ENCODE measurements at regions not wholly inside any gene's neighbourhood (a gene's known extent, or its start where the extent isn't known, plus 50 kb on each side); places are given as distances from the start of the nearest gene placed in this dataset.

- peaks cover 12 to 59% (median 30%) of the 10 kb centered on the region in 10 experiments for H3K4me1 ChIP-seq
- H4K20me1 ChIP-seq = no peaks in the 10 kb centered on the region
- no peak overlapping the region for H3K27ac ChIP-seq
- peak overlapping the region in 5 of 11 experiments; percentile 9 to 45 (median 12); a peak in 4 of 22 replicates for H3K4me2 ChIP-seq
- no peak for TF ChIP-seq Cebpa-rat (IDR thresholded peaks at IDR 0.05)
- H3K9ac ChIP-seq = no peak overlapping the region
- no peaks in the 10 kb centered on the region for H3K27me3 ChIP-seq
- H3K9me3 ChIP-seq (replicated peaks in 1 of 11) = peaks cover 0 to 5% (median 0%) of the 10 kb centered on the region in 11 experiments; a peak in 1 of 22 replicates
- no peaks in the 10 kb centered on the region for H3K36me3 ChIP-seq
- no peak overlapping the region for H3K4me3 ChIP-seq
Observed at GRCh38 chr3:102181175-102181920, 253.5 kb upstream of the ZPLD1 start.

GRCh38 chr3:102182162-102182561 lies 252.7 kb upstream of the ZPLD1 start:
- no peak for TF ChIP-seq Cebpa-rat (IDR thresholded peaks at IDR 0.05)
- Histone ChIP-seq H3K9me3 (replicated peaks in 1 of 11) (peaks cover 0 to 5% (median 0%) of the 10 kb centered on the region in 11 experiments; a peak in 2 of 22 replicates), H3K36me3 (no peaks in the 10 kb centered on the region), H3K4me1 (peaks cover 7 to 51% (median 24%) of the 10 kb centered on the region in 10 experiments), H3K4me2 (peak overlapping the region in 2 of 11 experiments; percentile 10 to 45; a peak in 1 of 22 replicates), H3K9ac (no peak overlapping the region), H3K27me3 (no peaks in the 10 kb centered on the region), H3K27ac (no peak overlapping the region), H3K4me3 (no peak overlapping the region), H4K20me1 (no peaks in the 10 kb centered on the region)

- no peak overlapping the region for H3K9ac ChIP-seq
- TF ChIP-seq Cebpa-rat (IDR thresholded peaks at IDR 0.05) = no peak
- no peaks in the 10 kb centered on the region for H3K36me3 ChIP-seq
- H3K4me2 ChIP-seq = 0 out of 22 replicates have a peak overlapping the region, but pooled peaks of 1 of the 11 experiments have one; percentile 15
- H3K4me1 ChIP-seq = peaks cover 5 to 45% (median 17%) of the 10 kb centered on the region in 10 experiments; a peak in 19 of 20 replicates
- H3K9me3 ChIP-seq (replicated peaks in 1 of 11) = peaks cover 0 to 7% (median 0%) of the 10 kb centered on the region in 11 experiments; a peak in 1 of 22 replicates
- no peaks in the 10 kb centered on the region for H3K27me3 ChIP-seq
- H3K4me3 ChIP-seq = no peak overlapping the region
- no peaks in the 10 kb centered on the region for H4K20me1 ChIP-seq
- H3K27ac ChIP-seq = no peak overlapping the region
Observed at GRCh38 chr3:102183186-102183585, 251.6 kb upstream of the ZPLD1 start.

- no peak overlapping the region for H3K9ac ChIP-seq
- peak overlapping the region in 1 of 11 experiments; percentile 15; a peak in 1 of 22 replicates for H3K4me2 ChIP-seq
- no peaks in the 10 kb centered on the region for H3K27me3 ChIP-seq
- H3K9me3 ChIP-seq (replicated peaks in 1 of 11) = peaks cover 0 to 7% (median 0%) of the 10 kb centered on the region in 11 experiments; a peak in 1 of 22 replicates
- H3K27ac ChIP-seq = no peak overlapping the region
- no peak for TF ChIP-seq Cebpa-rat (IDR thresholded peaks at IDR 0.05)
- H4K20me1 ChIP-seq = no peaks in the 10 kb centered on the region
- peaks cover 5 to 43% (median 17%) of the 10 kb centered on the region in 10 experiments; a peak in 19 of 20 replicates for H3K4me1 ChIP-seq
- H3K4me3 ChIP-seq = no peak overlapping the region
- H3K36me3 ChIP-seq = no peaks in the 10 kb centered on the region
Observed at GRCh38 chr3:102183623-102184022, 251.2 kb upstream of the ZPLD1 start.

- peak overlapping the region in 8 of 11 experiments; percentile 27 to 77 (median 51); a peak in 16 of 22 replicates for H3K4me2 ChIP-seq
Observed at GRCh38 chr3:102189541-102189940, 245.3 kb upstream of the ZPLD1 start.

GRCh38 chr3:102189956-102190723 lies 244.7 kb upstream of the ZPLD1 start:
- peaks cover 0 to 7% (median 0%) of the 10 kb centered on the region in 11 experiments; a peak in 1 of 22 replicates for H3K9me3 ChIP-seq (replicated peaks in 1 of 11)
- H3K27ac ChIP-seq = peak overlapping the region in 5 of 11 experiments; percentile 8 to 13 (median 11); a peak in 3 of 22 replicates
- peak overlapping the region in 8 of 11 experiments; percentile 27 to 77 (median 51); a peak in 16 of 22 replicates for H3K4me2 ChIP-seq
- H4K20me1 ChIP-seq = no peaks in the 10 kb centered on the region
- no peak for TF ChIP-seq Cebpa-rat (IDR thresholded peaks at IDR 0.05)
- no peaks in the 10 kb centered on the region for H3K36me3 ChIP-seq
- H3K27me3 ChIP-seq = no peaks in the 10 kb centered on the region
- H3K9ac ChIP-seq = no peak overlapping the region
- peaks cover 0 to 53% (median 17%) of the 10 kb centered on the region in 10 experiments; a peak in 13 of 20 replicates for H3K4me1 ChIP-seq
- no peak overlapping the region for H3K4me3 ChIP-seq

More at GRCh38 chr3:102189541-102189940, 245.3 kb upstream of the ZPLD1 start:
- no peak overlapping the region for H3K4me3 ChIP-seq
- H3K4me1 ChIP-seq = peaks cover 0 to 49% (median 17%) of the 10 kb centered on the region in 10 experiments; a peak in 13 of 20 replicates
- TF ChIP-seq Cebpa-rat (IDR thresholded peaks at IDR 0.05) = no peak
- no peak overlapping the region for H3K9ac ChIP-seq
- no peaks in the 10 kb centered on the region for H3K27me3 ChIP-seq
- H3K9me3 ChIP-seq (replicated peaks in 1 of 11) = peaks cover 0 to 7% (median 0%) of the 10 kb centered on the region in 11 experiments; a peak in 1 of 22 replicates
- no peaks in the 10 kb centered on the region for H3K36me3 ChIP-seq
- no peaks in the 10 kb centered on the region for H4K20me1 ChIP-seq
- H3K27ac ChIP-seq = peak overlapping the region in 5 of 11 experiments; percentile 7 to 15 (median 11); a peak in 5 of 22 replicates

- H3K4me1 ChIP-seq = peaks cover 0 to 59% (median 17%) of the 10 kb centered on the region in 10 experiments; a peak in 13 of 20 replicates
- no peak for TF ChIP-seq Cebpa-rat (IDR thresholded peaks at IDR 0.05)
- no peaks in the 10 kb centered on the region for H3K9me3 ChIP-seq (replicated peaks in 1 of 11)
- no peak overlapping the region for H3K9ac ChIP-seq
- no peaks in the 10 kb centered on the region for H4K20me1 ChIP-seq
- no peak overlapping the region for H3K4me3 ChIP-seq
- H3K27me3 ChIP-seq = no peaks in the 10 kb centered on the region
- H3K27ac ChIP-seq = no peak overlapping the region
- H3K36me3 ChIP-seq = no peaks in the 10 kb centered on the region
- peak overlapping the region in 2 of 11 experiments; percentile 41 to 54; a peak in 2 of 22 replicates for H3K4me2 ChIP-seq
Observed at GRCh38 chr3:102192575-102192974, 242.2 kb upstream of the ZPLD1 start.

- Histone ChIP-seq H3K9ac (no peak overlapping the region), H3K4me3 (no peak overlapping the region), H3K4me2 (peak overlapping the region in 3 of 11 experiments; percentile 32 to 54 (median 41); a peak in 6 of 22 replicates), H3K27ac (no peak overlapping the region), H3K9me3 (replicated peaks in 1 of 11) (no peaks in the 10 kb centered on the region), H3K36me3 (no peaks in the 10 kb centered on the region), H3K4me1 (peaks cover 0 to 59% (median 17%) of the 10 kb centered on the region in 10 experiments; a peak in 13 of 20 replicates), H3K27me3 (no peaks in the 10 kb centered on the region), H4K20me1 (no peaks in the 10 kb centered on the region)
- TF ChIP-seq Cebpa-rat (IDR thresholded peaks at IDR 0.05) = no peak
Observed at GRCh38 chr3:102193255-102193654, 241.6 kb upstream of the ZPLD1 start.

Measured in BLaER1 treated with 17β-estradiol and CSF1 and Interleukin-3, amounts not matched to agents 10 nM and 100 nM (cell line).